ENCODE measurements at regions not wholly inside any gene's neighbourhood (a gene's known extent, or its start where the extent isn't known, plus 50 kb on each side); places are given as distances from the start of the nearest gene placed in this dataset.

GRCh38 chr10:47067949-47068940, 157.0 kb downstream of the PTPN20 start:
- Histone ChIP-seq H3K4me3 (ENCODE audit: low read length) (no peak overlapping the region), H3K4me1 (ENCODE audit: insufficient read depth, low read length) (no peaks in the 10 kb centered on the region), H3K27me3 (ENCODE audit: insufficient read depth, low read length) (no peaks in the 10 kb centered on the region), H3K9me3 (ENCODE audit: low read depth, low read length) (no peaks in the 10 kb centered on the region)

- H3K9me3 ChIP-seq (ENCODE audit: low read depth, low read length), result no peaks in the 10 kb centered on the region
- no peak overlapping the region for H3K4me3 ChIP-seq (ENCODE audit: low read length)
- H3K27me3 ChIP-seq (ENCODE audit: insufficient read depth, low read length), result no peaks in the 10 kb centered on the region
- H3K4me1 ChIP-seq (ENCODE audit: insufficient read depth, low read length), result no peaks in the 10 kb centered on the region
Measured at GRCh38 chr10:47070541-47070940, 159.3 kb downstream of the PTPN20 start.

- Histone ChIP-seq H3K4me1 (ENCODE audit: insufficient read depth, low read length) (no peaks in the 10 kb centered on the region), H3K4me3 (ENCODE audit: low read length) (no peak overlapping the region), H3K9me3 (ENCODE audit: low read depth, low read length) (no peaks in the 10 kb centered on the region), H3K27me3 (ENCODE audit: insufficient read depth, low read length) (no peaks in the 10 kb centered on the region)
Measured at GRCh38 chr10:47071891-47072290, 160.7 kb downstream of the PTPN20 start.

GRCh38 chr10:47073967-47074366, 162.7 kb downstream of the PTPN20 start:
- H3K27me3 ChIP-seq (ENCODE audit: insufficient read depth, low read length), result no peaks in the 10 kb centered on the region

GRCh38 chr10:47076949-47077361, 165.7 kb downstream of the PTPN20 start:
- no peak overlapping the region for H3K4me3 ChIP-seq (ENCODE audit: low read length)
- no peaks in the 10 kb centered on the region for H3K9me3 ChIP-seq (ENCODE audit: low read depth, low read length)
- H3K4me1 ChIP-seq (ENCODE audit: insufficient read depth, low read length), result no peaks in the 10 kb centered on the region
- no peaks in the 10 kb centered on the region for H3K27me3 ChIP-seq (ENCODE audit: insufficient read depth, low read length)

More at GRCh38 chr10:47073967-47074366, 162.7 kb downstream of the PTPN20 start:
- H3K4me1 ChIP-seq (ENCODE audit: insufficient read depth, low read length), result no peaks in the 10 kb centered on the region
- H3K9me3 ChIP-seq (ENCODE audit: low read depth, low read length), result no peaks in the 10 kb centered on the region
- H3K4me3 ChIP-seq (ENCODE audit: low read length), result no peak overlapping the region

GRCh38 chr10:47077386-47077785, 166.2 kb downstream of the PTPN20 start:
- H3K4me1 ChIP-seq (ENCODE audit: insufficient read depth, low read length), result no peaks in the 10 kb centered on the region
- no peak overlapping the region for H3K4me3 ChIP-seq (ENCODE audit: low read length)
- H3K27me3 ChIP-seq (ENCODE audit: insufficient read depth, low read length), result no peaks in the 10 kb centered on the region
- no peaks in the 10 kb centered on the region for H3K9me3 ChIP-seq (ENCODE audit: low read depth, low read length)

GRCh38 chr10:47077941-47078340, 166.7 kb downstream of the PTPN20 start:
- no peaks in the 10 kb centered on the region for H3K27me3 ChIP-seq (ENCODE audit: insufficient read depth, low read length)

GRCh38 chr10:47078393-47079203, 167.4 kb downstream of the PTPN20 start:
- Histone ChIP-seq H3K4me3 (ENCODE audit: low read length) (no peak overlapping the region), H3K4me1 (ENCODE audit: insufficient read depth, low read length) (no peaks in the 10 kb centered on the region), H3K27me3 (ENCODE audit: insufficient read depth, low read length) (no peaks in the 10 kb centered on the region), H3K9me3 (ENCODE audit: low read depth, low read length) (no peaks in the 10 kb centered on the region)

More at GRCh38 chr10:47077941-47078340, 166.7 kb downstream of the PTPN20 start:
- Histone ChIP-seq H3K9me3 (ENCODE audit: low read depth, low read length) (no peaks in the 10 kb centered on the region), H3K4me3 (ENCODE audit: low read length) (no peak overlapping the region), H3K4me1 (ENCODE audit: insufficient read depth, low read length) (no peaks in the 10 kb centered on the region)

GRCh38 chr10:47079204-47079580, 168.0 kb downstream of the PTPN20 start:
- Histone ChIP-seq H3K4me3 (ENCODE audit: low read length) (no peak overlapping the region), H3K9me3 (ENCODE audit: low read depth, low read length) (no peaks in the 10 kb centered on the region), H3K27me3 (ENCODE audit: insufficient read depth, low read length) (no peaks in the 10 kb centered on the region), H3K4me1 (ENCODE audit: insufficient read depth, low read length) (no peaks in the 10 kb centered on the region)

GRCh38 chr10:47081264-47081663, 170.0 kb downstream of the PTPN20 start:
- no peaks in the 10 kb centered on the region for H3K9me3 ChIP-seq (ENCODE audit: low read depth, low read length)
- no peaks in the 10 kb centered on the region for H3K4me1 ChIP-seq (ENCODE audit: insufficient read depth, low read length)
- H3K27me3 ChIP-seq (ENCODE audit: insufficient read depth, low read length), result no peaks in the 10 kb centered on the region
- H3K4me3 ChIP-seq (ENCODE audit: low read length), result no peak overlapping the region

GRCh38 chr10:47082055-47082784, 171.0 kb downstream of the PTPN20 start:
- no peaks in the 10 kb centered on the region for H3K27me3 ChIP-seq (ENCODE audit: insufficient read depth, low read length)
- H3K4me3 ChIP-seq (ENCODE audit: low read length), result no peak overlapping the region
- H3K9me3 ChIP-seq (ENCODE audit: low read depth, low read length), result no peaks in the 10 kb centered on the region
- H3K4me1 ChIP-seq (ENCODE audit: insufficient read depth, low read length), result no peaks in the 10 kb centered on the region

GRCh38 chr10:47087667-47088066, 176.4 kb downstream of the PTPN20 start:
- Histone ChIP-seq H3K4me3 (ENCODE audit: low read length) (no peak overlapping the region), H3K4me1 (ENCODE audit: insufficient read depth, low read length) (no peaks in the 10 kb centered on the region), H3K27me3 (ENCODE audit: insufficient read depth, low read length) (no peaks in the 10 kb centered on the region), H3K9me3 (ENCODE audit: low read depth, low read length) (no peaks in the 10 kb centered on the region)

- no peaks in the 10 kb centered on the region for H3K4me1 ChIP-seq (ENCODE audit: insufficient read depth, low read length)
Measured at GRCh38 chr10:47088656-47089354, 177.6 kb downstream of the PTPN20 start.

GRCh38 chr10:47090042-47090441, 178.8 kb downstream of the PTPN20 start:
- H3K27me3 ChIP-seq (ENCODE audit: insufficient read depth, low read length), result no peaks in the 10 kb centered on the region
- no peaks in the 10 kb centered on the region for H3K4me1 ChIP-seq (ENCODE audit: insufficient read depth, low read length)
- no peaks in the 10 kb centered on the region for H3K9me3 ChIP-seq (ENCODE audit: low read depth, low read length)
- H3K4me3 ChIP-seq (ENCODE audit: low read length), result no peak overlapping the region

More at GRCh38 chr10:47088656-47089354, 177.6 kb downstream of the PTPN20 start:
- no peak overlapping the region for H3K4me3 ChIP-seq (ENCODE audit: low read length)
- H3K9me3 ChIP-seq (ENCODE audit: low read depth, low read length), result no peaks in the 10 kb centered on the region
- H3K27me3 ChIP-seq (ENCODE audit: insufficient read depth, low read length), result no peaks in the 10 kb centered on the region

All from mononuclear cell (primary cell).